GM12873 (cell line): ENCODE measurements at regions not wholly inside any gene's neighbourhood (a gene's known extent, or its start where the extent isn't known, plus 50 kb on each side); places are given as distances from the start of the nearest gene placed in this dataset.

Source experiments
- TF ChIP-seq, protein P1 (sequence below): IDR thresholded peaks from 2 replicates; pipeline ENCODE4 v1.5.1; 2012; ENCODE audit warnings: low read depth, mild to moderate bottlenecking, moderate library complexity, low read length, control low read depth; ENCODE audit not compliant: insufficient read depth; ENCODE audit errors: missing control alignments

DNA sequence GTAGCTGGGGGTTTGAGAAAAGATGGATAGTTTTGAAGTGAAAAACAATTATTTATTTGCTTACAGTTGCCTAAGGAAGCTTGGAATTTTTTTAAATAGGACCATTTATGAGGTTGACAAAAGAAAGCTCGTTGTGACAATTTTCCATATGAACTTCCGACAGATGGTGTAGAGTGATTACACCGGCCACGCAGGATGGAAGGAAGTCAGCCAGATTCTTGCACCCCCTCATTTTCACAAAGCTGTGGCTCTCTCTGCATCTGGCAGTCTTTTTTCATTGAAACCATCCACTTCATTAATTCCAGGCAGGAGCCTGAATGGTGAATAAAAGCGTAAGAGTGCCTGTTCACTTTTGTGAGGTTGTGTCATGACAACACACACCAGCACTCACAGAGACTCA lies 1284.1 kb downstream of the AACS start:
- TF ChIP-seq, protein P1, sequence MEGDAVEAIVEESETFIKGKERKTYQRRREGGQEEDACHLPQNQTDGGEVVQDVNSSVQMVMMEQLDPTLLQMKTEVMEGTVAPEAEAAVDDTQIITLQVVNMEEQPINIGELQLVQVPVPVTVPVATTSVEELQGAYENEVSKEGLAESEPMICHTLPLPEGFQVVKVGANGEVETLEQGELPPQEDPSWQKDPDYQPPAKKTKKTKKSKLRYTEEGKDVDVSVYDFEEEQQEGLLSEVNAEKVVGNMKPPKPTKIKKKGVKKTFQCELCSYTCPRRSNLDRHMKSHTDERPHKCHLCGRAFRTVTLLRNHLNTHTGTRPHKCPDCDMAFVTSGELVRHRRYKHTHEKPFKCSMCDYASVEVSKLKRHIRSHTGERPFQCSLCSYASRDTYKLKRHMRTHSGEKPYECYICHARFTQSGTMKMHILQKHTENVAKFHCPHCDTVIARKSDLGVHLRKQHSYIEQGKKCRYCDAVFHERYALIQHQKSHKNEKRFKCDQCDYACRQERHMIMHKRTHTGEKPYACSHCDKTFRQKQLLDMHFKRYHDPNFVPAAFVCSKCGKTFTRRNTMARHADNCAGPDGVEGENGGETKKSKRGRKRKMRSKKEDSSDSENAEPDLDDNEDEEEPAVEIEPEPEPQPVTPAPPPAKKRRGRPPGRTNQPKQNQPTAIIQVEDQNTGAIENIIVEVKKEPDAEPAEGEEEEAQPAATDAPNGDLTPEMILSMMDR, result no peak

DNA sequence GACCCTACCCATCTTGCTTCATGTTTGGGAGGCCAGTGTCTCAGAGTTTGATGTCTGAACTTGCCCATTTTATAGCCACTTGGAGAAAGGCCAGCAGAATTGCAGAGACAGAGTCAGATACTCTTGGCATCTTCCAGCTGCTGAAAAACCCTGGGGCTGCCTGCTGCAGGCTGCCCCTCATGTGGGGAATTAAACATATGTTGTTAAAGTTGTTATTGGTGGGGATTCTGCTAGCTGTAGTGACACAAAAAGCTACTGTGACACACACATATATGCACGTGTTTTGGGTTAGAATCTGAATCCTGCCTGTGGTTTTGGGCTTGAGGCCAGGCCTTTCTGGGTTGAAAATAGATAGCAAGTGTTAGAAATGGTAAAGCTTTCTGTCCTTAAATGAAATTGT lies 1288.4 kb downstream of the AACS start:
- TF ChIP-seq, protein P1, result no peak

DNA sequence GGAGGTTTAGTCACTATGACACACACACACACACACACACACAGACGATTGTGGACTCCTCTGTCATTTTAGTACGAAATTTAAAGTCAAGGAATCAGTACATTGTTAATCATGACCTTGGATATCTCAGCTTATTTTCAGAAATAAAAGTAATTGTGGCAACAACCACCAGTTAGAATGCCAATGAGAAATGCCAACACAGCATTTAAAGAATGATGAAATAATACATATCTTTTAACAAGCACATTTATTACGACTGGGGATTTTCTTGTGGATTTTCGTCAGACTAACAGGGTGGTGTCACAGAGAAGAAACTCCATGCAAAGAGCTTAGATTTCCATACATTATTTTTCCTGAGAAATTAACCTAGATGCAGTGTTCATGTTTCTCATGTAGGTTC lies 1289.4 kb downstream of the AACS start:
- TF ChIP-seq, protein P1, result no peak

DNA sequence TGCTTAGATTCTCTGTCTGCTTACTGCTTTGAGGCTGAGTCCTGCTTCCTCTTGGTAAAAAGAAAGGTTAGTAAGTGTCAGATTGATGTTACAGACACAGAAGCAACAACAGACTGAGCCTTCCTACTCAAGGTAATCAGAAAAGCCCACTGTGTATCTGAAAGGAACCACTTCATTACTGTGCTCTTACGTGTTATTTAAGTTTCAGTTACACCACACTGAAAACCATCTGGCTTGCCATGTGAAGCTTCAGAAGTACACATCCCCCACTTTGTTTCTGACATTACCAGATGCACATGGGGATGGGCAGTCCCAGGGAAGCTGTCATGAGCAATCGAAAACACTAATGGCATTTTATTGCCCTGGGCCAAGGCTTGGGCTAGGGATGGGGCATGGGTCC lies 1290.1 kb downstream of the AACS start:
- TF ChIP-seq, protein P1, result no peak

DNA sequence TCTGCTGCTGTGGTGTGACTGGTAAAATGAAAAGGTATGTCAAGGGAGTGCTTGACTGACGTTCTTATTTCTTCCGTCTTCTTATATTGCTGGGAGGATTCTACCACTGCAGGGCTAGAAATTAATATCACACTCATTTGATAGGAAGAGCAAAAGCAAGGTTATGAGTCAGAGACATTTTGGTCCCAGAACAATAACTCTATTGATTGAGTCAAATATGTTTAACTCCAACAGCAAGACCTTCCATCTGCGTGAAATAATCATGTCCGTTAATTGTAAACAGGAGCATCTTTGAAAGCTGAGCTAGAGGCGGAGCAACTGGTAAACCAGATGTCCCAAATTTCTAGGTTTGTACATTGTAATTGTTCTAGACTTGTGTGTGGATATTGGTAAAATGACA lies 1293.6 kb downstream of the AACS start:
- TF ChIP-seq, protein P1, result no peak

DNA sequence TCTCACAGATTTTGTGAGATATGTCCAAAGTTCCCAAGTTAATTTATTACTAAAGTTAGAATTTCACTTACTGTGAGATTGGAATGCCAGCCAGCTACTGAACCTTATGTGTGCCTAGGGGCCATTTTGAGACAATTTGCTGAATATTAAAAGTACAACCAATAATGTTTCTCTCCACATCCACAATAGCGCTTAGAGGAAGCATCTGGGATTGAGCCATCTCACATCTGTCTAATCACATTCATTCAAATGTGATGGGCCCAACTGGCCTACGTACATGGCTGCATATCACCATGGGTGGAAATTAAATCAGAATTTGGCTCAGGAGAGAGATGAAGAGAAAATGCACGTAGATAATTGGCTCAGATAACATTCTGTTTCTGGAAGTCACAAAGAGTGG lies 1294.0 kb downstream of the AACS start:
- TF ChIP-seq, protein P1, result no peak

- TF ChIP-seq, protein P1, result no peak
Observed at GRCh38 chr12:126361804-126362203, 1296.6 kb downstream of the AACS start.
